ENCODE measurements at regions not wholly inside any gene's neighbourhood (a gene's known extent, or its start where the extent isn't known, plus 50 kb on each side); places are given as distances from the start of the nearest gene placed in this dataset.

GRCh38 chr10:28913436-28914237 is 236.3 kb downstream of the BAMBI start:
- no peak for TF ChIP-seq CTCF (IDR thresholded peaks at IDR 0.05)
- Histone ChIP-seq H3K4me3 (no peak overlapping the region), H3K27ac (no peak overlapping the region)
- DNase-seq (ENCODE audit: low spot score), result peak; percentile 46

GRCh38 chr10:28914701-28915100 is 237.4 kb downstream of the BAMBI start:
- no peak overlapping the region for H3K4me3 ChIP-seq
- DNase-seq (ENCODE audit: low spot score), result no peak
- no peak overlapping the region for H3K27ac ChIP-seq
- no peak for TF ChIP-seq CTCF (IDR thresholded peaks at IDR 0.05)

- Histone ChIP-seq H3K27ac (no peak overlapping the region), H3K4me3 (no peak overlapping the region)
- DNase-seq (ENCODE audit: low spot score), result no peak
- TF ChIP-seq CTCF (IDR thresholded peaks at IDR 0.05), result no peak
Observed at GRCh38 chr10:28915989-28916588, 238.8 kb downstream of the BAMBI start.

- TF ChIP-seq CTCF (IDR thresholded peaks at IDR 0.05), result no peak
- Histone ChIP-seq H3K27ac (no peak overlapping the region), H3K4me3 (no peak overlapping the region)
- DNase-seq (ENCODE audit: low spot score), result no peak
Observed at GRCh38 chr10:28920091-28920490, 242.8 kb downstream of the BAMBI start.

GRCh38 chr10:28922127-28922526 is 244.8 kb downstream of the BAMBI start:
- no peak for DNase-seq (ENCODE audit: low spot score)
- no peak overlapping the region for H3K27ac ChIP-seq
- H3K4me3 ChIP-seq, result no peak overlapping the region
- no peak for TF ChIP-seq CTCF (IDR thresholded peaks at IDR 0.05)

- TF ChIP-seq CTCF (IDR thresholded peaks at IDR 0.05), result no peak
- Histone ChIP-seq H3K27ac (no peak overlapping the region), H3K4me3 (no peak overlapping the region)
- DNase-seq (ENCODE audit: low spot score), result no peak
Observed at GRCh38 chr10:28922861-28923260, 245.5 kb downstream of the BAMBI start.

- no peak for DNase-seq (ENCODE audit: low spot score)
- Histone ChIP-seq H3K4me3 (peak overlapping the region; percentile 60), H3K27ac (peak overlapping the region; percentile 6 to 69)
- TF ChIP-seq CTCF (IDR thresholded peaks at IDR 0.05), result no peak
Observed at GRCh38 chr10:28924717-28925116, 247.4 kb downstream of the BAMBI start.
